Naive thymus-derived CD4-positive, alpha-beta T cell (primary cell): ENCODE measurements at regions not wholly inside any gene's neighbourhood (a gene's known extent, or its start where the extent isn't known, plus 50 kb on each side); places are given as distances from the start of the nearest gene placed in this dataset.
"Not testable (repeated sequence)": the region's sequence is repeated elsewhere in the genome, so short reads cannot be mapped to it uniquely, and the experiment has no call there.

Experiments
- ATAC-seq: fragments of 150-1000 bp; cut with Tn5 transposase; 2 replicates; pipeline ENCODE4 v1.10.0; 2021; ENCODE audit warnings: mild to moderate bottlenecking, moderate library complexity
- CTCF ChIA-PET: fragments of 350-600 bp; sonication (Branson Sonifier 250); formaldehyde crosslinking; loops from one replicate; lab custom pipeline; 2021; ENCODE audit warnings: antibody characterized with exemption; lab: Charles Lee
- POLR2A ChIA-PET: fragments of 350-600 bp; sonication (Branson Sonifier 250); formaldehyde crosslinking; loops from one replicate; lab custom pipeline; 2021; ENCODE audit warnings: antibody characterized with exemption, inconsistent platforms; lab: Charles Lee
- DNase-seq, 9 donors: peaks; one replicate each; pipeline versions ENCODE4 v3.0.0 to v3.0.0-alpha.2; 2020 to 2022; ENCODE audit warnings: mixed read lengths in 1 of 9
- H3K27ac ChIP-seq: one replicate; pipeline ENCODE4 v1.7.0; 2013; ENCODE audit warnings: mild to moderate bottlenecking, low read depth, low read length, moderate library complexity
- H3K27me3 ChIP-seq, 2 donors: one replicate each; pipeline ENCODE4 v1.7.0; 2013; ENCODE audit warnings: low read length in 2 of 2, mild to moderate bottlenecking in 2 of 2, moderate library complexity in 2 of 2; ENCODE audit not compliant: control insufficient read depth in 2 of 2, insufficient read depth in 2 of 2
- H3K36me3 ChIP-seq, 3 experiments: 1 replicate in 2 of 3; 2 replicates in 1 of 3; pipeline ENCODE4 v1.7.0; 2013; ENCODE audit warnings: low read length in 3 of 3, mild to moderate bottlenecking in 3 of 3, moderate library complexity in 1 of 3; ENCODE audit not compliant: insufficient read depth in 3 of 3, control insufficient read depth in 2 of 3
- H3K4me1 ChIP-seq, 2 donors: one replicate each; pipeline ENCODE4 v1.7.0; 2013; ENCODE audit warnings: low read length in 2 of 2, mild to moderate bottlenecking in 2 of 2, moderate library complexity in 1 of 2; ENCODE audit not compliant: control insufficient read depth in 2 of 2, insufficient read depth in 2 of 2
- H3K4me3 ChIP-seq: 2 replicates; pipeline ENCODE4 v1.7.0; 2013; ENCODE audit warnings: mild to moderate bottlenecking, low read length
- H3K9me3 ChIP-seq, 3 experiments: 1 replicate in 2 of 3; 2 replicates in 1 of 3; pipeline ENCODE4 v1.7.0; 2013; ENCODE audit warnings: low read length in 3 of 3; ENCODE audit not compliant: control insufficient read depth in 2 of 3
- H3K27ac Mint-ChIP-seq, 9 donors: one replicate each; pipeline ENCODE4 v1.8.0; 2020 to 2022; ENCODE audit warnings: mixed read lengths in 9 of 9, mild to moderate bottlenecking in 8 of 9, moderate library complexity in 5 of 9, inconsistent platforms in 2 of 9
- H3K27me3 Mint-ChIP-seq, 5 donors: one replicate each; pipeline ENCODE4 v1.8.0; 2021 to 2022; ENCODE audit warnings: mixed read lengths in 5 of 5, mild to moderate bottlenecking in 1 of 5
- H3K36me3 Mint-ChIP-seq, 5 donors: one replicate each; pipeline ENCODE4 v1.8.0; 2020 to 2022; ENCODE audit warnings: mixed read lengths in 5 of 5, mild to moderate bottlenecking in 3 of 5, inconsistent platforms in 1 of 5
- H3K4me1 Mint-ChIP-seq, 7 donors: one replicate each; pipeline ENCODE4 v1.8.0; 2020 to 2022; ENCODE audit warnings: mixed read lengths in 7 of 7, mild to moderate bottlenecking in 3 of 7, inconsistent platforms in 1 of 7
- H3K4me3 Mint-ChIP-seq, 10 donors: one replicate each; pipeline ENCODE4 v1.8.0; 2020 to 2022; ENCODE audit warnings: mild to moderate bottlenecking in 10 of 10, mixed read lengths in 10 of 10, moderate library complexity in 6 of 10, inconsistent platforms in 2 of 10
- H3K9me3 Mint-ChIP-seq, 11 donors: one replicate each; pipeline ENCODE4 v1.8.0; 2020 to 2022; ENCODE audit warnings: mixed read lengths in 11 of 11, mild to moderate bottlenecking in 4 of 11, inconsistent platforms in 1 of 11, moderate library complexity in 1 of 11
- intact Hi-C, 2 donors: fragments of 100-400 bp; cut with micrococcal nuclease; formaldehyde crosslinking; loops; one replicate each; pipeline ENCODE4 v1.15.1; 2023

GRCh38 chr19:22526661-22527272, 104.6 kb upstream of the ZNF98 start:
- no peak overlapping the region for H3K4me3 Mint-ChIP-seq
- ChIA-PET POLR2A (no interaction called here), CTCF (no interaction called here)
- intact Hi-C loops: no loop called here
- H3K27ac Mint-ChIP-seq: no peak overlapping the region
- Histone ChIP-seq H3K9me3 (peaks cover 0 to 6% (median 0%) of the 10 kb centered on the region in 3 experiments), H3K4me1 (no peaks in the 10 kb centered on the region), H3K36me3 (no peaks in the 10 kb centered on the region), H3K27ac (no peak overlapping the region), H3K27me3 (no peaks in the 10 kb centered on the region), H3K4me3 (no peak overlapping the region)
- ATAC-seq (no peak), DNase-seq (no peak)
- peaks cover 0 to 4% (median 2%) of the 10 kb centered on the region in 5 donors for H3K36me3 Mint-ChIP-seq
- H3K9me3 Mint-ChIP-seq: peaks cover 15 to 93% (median 29%) of the 10 kb centered on the region in 11 donors
- H3K4me1 Mint-ChIP-seq: no peaks in the 10 kb centered on the region
- peaks cover 0 to 2% (median 0%) of the 10 kb centered on the region in 5 donors for H3K27me3 Mint-ChIP-seq

- ChIA-PET POLR2A (no interaction called here), CTCF (no interaction called here)
- peaks cover 0 to 6% (median 5%) of the 10 kb centered on the region in 3 experiments for H3K9me3 ChIP-seq
- ATAC-seq (no peak), DNase-seq (no peak)
- no peaks in the 10 kb centered on the region for H3K36me3 ChIP-seq
- intact Hi-C loops: no loop called here
- Mint-ChIP-seq H3K4me1 (peaks cover 0 to 2% (median 0%) of the 10 kb centered on the region in 7 donors), H3K4me3 (no peak overlapping the region), H3K36me3 (peaks cover 0 to 17% (median 3%) of the 10 kb centered on the region in 5 donors), H3K27me3 (no peaks in the 10 kb centered on the region), H3K9me3 (peaks cover 15 to 93% (median 38%) of the 10 kb centered on the region in 11 donors), H3K27ac (no peak overlapping the region)
- no peak overlapping the region for H3K27ac ChIP-seq
- no peak overlapping the region for H3K4me3 ChIP-seq
- H3K27me3 ChIP-seq: no peaks in the 10 kb centered on the region
- no peaks in the 10 kb centered on the region for H3K4me1 ChIP-seq
Measured at GRCh38 chr19:22523940-22524339, 101.8 kb upstream of the ZNF98 start.

DNA sequence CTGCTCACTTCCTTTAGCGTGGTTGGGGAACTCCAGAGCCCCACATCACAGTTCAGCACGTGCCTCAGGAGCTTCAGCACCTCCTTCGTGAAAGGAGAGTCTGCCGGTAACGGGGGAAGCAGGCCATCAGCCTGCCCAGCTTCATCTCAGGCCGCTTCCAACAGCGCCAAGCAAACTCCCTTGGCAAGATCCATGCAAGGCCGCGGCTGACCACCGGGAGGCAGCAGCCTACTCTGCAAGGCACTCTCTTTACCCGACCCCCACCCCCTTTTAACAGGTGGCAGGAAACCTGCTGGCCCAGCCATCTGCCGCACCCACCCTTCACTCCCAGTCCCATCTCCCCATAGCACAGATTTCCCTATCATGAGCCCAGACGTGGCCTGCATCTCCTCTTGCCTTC, 97.4 kb upstream of the ZNF98 start:
- CTCF ChIA-PET: not testable (repeated sequence)

DNA sequence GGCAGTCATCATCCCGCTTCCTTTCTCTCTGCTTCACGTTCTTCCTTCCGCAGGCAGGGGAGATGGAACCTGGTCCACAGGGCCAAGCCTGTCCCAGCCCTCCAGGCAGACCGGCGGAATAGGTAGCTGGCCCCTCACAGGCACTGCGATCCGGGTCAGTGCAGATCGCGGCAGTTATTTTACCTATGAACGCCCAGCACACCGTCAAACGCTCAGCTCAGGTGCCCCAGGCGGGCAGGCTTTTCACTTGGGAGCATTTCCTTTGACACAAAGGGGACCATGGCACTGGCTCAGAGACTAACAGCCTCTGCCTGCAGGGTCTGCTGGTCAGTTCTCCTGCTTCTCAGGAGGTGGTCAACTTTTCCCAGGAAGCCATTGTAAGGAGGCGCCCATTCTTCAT, 97.0 kb upstream of the ZNF98 start:
- CTCF ChIA-PET: no interaction called here
- Histone ChIP-seq H3K36me3 (no peaks in the 10 kb centered on the region), H3K9me3 (peaks cover 0 to 28% (median 6%) of the 10 kb centered on the region in 3 experiments), H3K27me3 (no peaks in the 10 kb centered on the region), H3K4me3 (no peak overlapping the region), H3K4me1 (no peaks in the 10 kb centered on the region), H3K27ac (no peak overlapping the region)
- Mint-ChIP-seq H3K36me3 (peaks cover 0 to 22% (median 4%) of the 10 kb centered on the region in 5 donors), H3K27ac (no peak overlapping the region), H3K4me3 (no peak overlapping the region), H3K9me3 (peaks cover 5 to 76% (median 36%) of the 10 kb centered on the region in 11 donors), H3K4me1 (peaks cover 0 to 3% (median 0%) of the 10 kb centered on the region in 7 donors), H3K27me3 (no peaks in the 10 kb centered on the region)
- intact Hi-C loops: no loop called here
- ATAC-seq (no peak), DNase-seq (no peak)
- POLR2A ChIA-PET: no interaction called here

More for the DNA sequence above, 97.4 kb upstream of the ZNF98 start:
- H3K4me1 ChIP-seq, ATAC-seq, H3K27ac Mint-ChIP-seq, H3K27ac ChIP-seq, H3K27me3 ChIP-seq, DNase-seq, intact Hi-C loops, POLR2A ChIA-PET, H3K36me3 ChIP-seq, H3K4me3 Mint-ChIP-seq, H3K27me3 Mint-ChIP-seq, H3K4me3 ChIP-seq, H3K4me1 Mint-ChIP-seq: not testable (repeated sequence)
- Mint-ChIP-seq H3K36me3 (peaks cover 0 to 22% (median 4%) of the 10 kb centered on the region in 5 donors), H3K9me3 (peaks cover 5 to 75% (median 36%) of the 10 kb centered on the region in 11 donors)
- H3K9me3 ChIP-seq: peaks cover 0 to 25% (median 6%) of the 10 kb centered on the region in 3 experiments

DNA sequence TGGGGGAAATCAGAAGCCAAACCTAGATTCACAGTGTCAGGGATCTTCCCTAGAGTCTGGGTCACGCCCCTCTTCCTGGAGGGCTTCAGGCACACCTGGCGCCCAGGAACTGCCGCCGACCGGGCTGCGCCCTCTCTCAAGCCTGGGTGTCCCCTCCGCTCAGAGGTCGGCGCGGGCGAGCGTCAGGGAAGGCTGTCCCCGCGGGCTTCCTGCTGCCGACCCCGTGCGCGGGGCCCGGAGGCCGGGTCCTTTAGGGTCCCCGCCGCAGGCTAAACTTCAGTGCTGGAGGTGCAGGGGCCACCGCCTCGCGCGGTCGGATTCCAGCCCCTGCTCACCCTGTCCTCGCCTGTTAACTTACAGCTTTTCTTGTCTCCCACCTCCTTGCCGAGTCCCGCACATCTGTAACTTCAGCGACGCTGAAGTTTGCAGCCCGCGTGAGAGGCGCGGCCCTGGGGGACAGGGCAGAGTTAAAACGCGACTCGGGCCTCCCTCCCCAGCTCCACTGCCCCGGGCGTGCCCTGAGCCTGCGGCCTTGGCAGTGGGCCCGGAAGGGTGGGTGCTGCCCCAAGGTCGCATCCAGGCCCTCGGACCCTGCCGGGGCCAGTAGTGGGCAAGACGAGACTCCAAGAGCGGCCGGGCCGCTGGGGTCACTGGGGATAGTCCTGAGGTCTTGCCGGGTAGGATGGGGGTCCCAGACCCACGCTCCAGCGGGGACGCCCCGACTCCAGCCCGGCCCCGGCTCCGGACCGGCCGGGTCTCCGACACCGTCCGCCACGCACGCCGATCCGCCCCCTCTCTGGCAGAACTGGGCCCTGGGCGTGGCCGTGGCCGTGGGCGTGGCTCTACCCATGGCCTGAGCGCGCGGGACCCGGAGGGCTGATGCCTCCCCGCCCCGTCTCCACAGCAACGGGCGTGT, 95.6 kb upstream of the ZNF98 start:
- H3K27me3 ChIP-seq: no peaks in the 10 kb centered on the region
- H3K27ac ChIP-seq: no peak overlapping the region
- intact Hi-C loops: no loop called here
- ChIA-PET CTCF (no interaction called here), POLR2A (no interaction called here)
- peaks cover 0 to 3% (median 0%) of the 10 kb centered on the region in 7 donors for H3K4me1 Mint-ChIP-seq
- H3K9me3 ChIP-seq: peaks cover 0 to 35% (median 0%) of the 10 kb centered on the region in 3 experiments
- peaks cover 0 to 2% (median 0%) of the 10 kb centered on the region in 5 donors for H3K27me3 Mint-ChIP-seq
- H3K36me3 Mint-ChIP-seq: peaks cover 0 to 22% (median 4%) of the 10 kb centered on the region in 5 donors
- no peaks in the 10 kb centered on the region for H3K4me1 ChIP-seq
- ATAC-seq: no peak
- DNase-seq: no peak
- no peaks in the 10 kb centered on the region for H3K36me3 ChIP-seq
- H3K4me3 Mint-ChIP-seq: no peak overlapping the region
- no peak overlapping the region for H3K27ac Mint-ChIP-seq
- no peak overlapping the region for H3K4me3 ChIP-seq
- H3K9me3 Mint-ChIP-seq: peaks cover 0 to 73% (median 36%) of the 10 kb centered on the region in 11 donors

DNA sequence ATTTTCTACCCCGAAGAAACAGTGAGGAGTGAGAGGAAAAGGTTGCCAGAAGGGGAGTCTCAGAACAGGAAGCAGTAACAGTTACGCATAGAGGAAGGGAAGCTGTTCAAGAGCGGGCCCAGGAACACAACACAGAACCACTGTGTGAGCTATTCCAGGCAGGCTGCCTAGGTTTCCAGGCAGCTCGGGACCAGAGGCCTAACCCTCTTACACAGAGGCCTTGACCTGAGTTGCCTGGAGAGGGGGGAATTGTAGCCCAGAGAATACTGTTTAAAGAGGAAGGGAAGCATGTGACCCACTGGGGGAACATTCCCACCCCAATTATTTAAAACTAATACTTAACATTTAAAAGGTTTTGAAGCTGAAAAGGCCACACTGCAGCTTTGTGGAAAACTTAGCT, 93.3 kb upstream of the ZNF98 start:
- CTCF ChIA-PET: no interaction called here
- ATAC-seq: no peak
- Mint-ChIP-seq H3K4me3 (no peak overlapping the region), H3K27ac (no peak overlapping the region), H3K27me3 (peaks cover 0 to 3% (median 0%) of the 10 kb centered on the region in 5 donors), H3K9me3 (peaks cover 0 to 70% (median 33%) of the 10 kb centered on the region in 11 donors), H3K36me3 (peaks cover 0 to 23% (median under 1%) of the 10 kb centered on the region in 5 donors), H3K4me1 (peaks cover 0 to 3% (median 0%) of the 10 kb centered on the region in 7 donors)
- Histone ChIP-seq H3K9me3 (peaks cover 0 to 54% (median 0%) of the 10 kb centered on the region in 3 experiments), H3K27ac (no peak overlapping the region), H3K4me1 (no peaks in the 10 kb centered on the region), H3K4me3 (no peak overlapping the region), H3K27me3 (no peaks in the 10 kb centered on the region), H3K36me3 (no peaks in the 10 kb centered on the region)
- intact Hi-C loops: no loop called here
- DNase-seq: no peak
- POLR2A ChIA-PET: no interaction called here
